Gastrocnemius medialis (tissue), 4 donors: ENCODE measurements at regions not wholly inside any gene's neighbourhood (a gene's known extent, or its start where the extent isn't known, plus 50 kb on each side); places are given as distances from the start of the nearest gene placed in this dataset.

Experiments
- ATAC-seq, 2 donors: fragments of 150-250 bp; one replicate each; pipeline ENCODE4 v1.9.1; 2016
- DNase-seq, 2 donors: peaks; one replicate each; pipeline ENCODE4 v3.0.0-alpha.2; 2019
- H3K27ac ChIP-seq, 4 donors: fragments of 200-600 bp; sonication (generic); 1 replicate in 1 of 4; 2 replicates in 3 of 4; pipeline ENCODE4 v1.5.1; 2016 to 2018; ENCODE audit warnings: mild to moderate bottlenecking in 2 of 4, moderate library complexity in 1 of 4
- H3K27me3 ChIP-seq, 3 donors: fragments of 200-600 bp; sonication (generic) in 2 of 3; 1 replicate in 1 of 3; 2 replicates in 2 of 3; pipeline versions ENCODE4 v1.5.1 to v1.6.0; 2016 to 2019; ENCODE audit warnings: mild to moderate bottlenecking in 1 of 3, moderate library complexity in 1 of 3
- H3K36me3 ChIP-seq, 2 donors: fragments of 200-600 bp; sonication (generic) in 1 of 2; one replicate each; pipeline ENCODE4 v1.5.1; 2017 to 2018
- H3K4me1 ChIP-seq, 2 donors: fragments of 200-600 bp; sonication (generic) in 1 of 2; one replicate each; pipeline ENCODE4 v1.5.1; 2016 to 2017; ENCODE audit warnings: mild to moderate bottlenecking in 2 of 2
- H3K4me3 ChIP-seq, 4 donors: fragments of 200-600 bp; sonication (generic) in 3 of 4; 1 replicate in 1 of 4; 2 replicates in 3 of 4; pipeline ENCODE4 v1.5.1; 2016 to 2019; ENCODE audit warnings: mild to moderate bottlenecking in 2 of 4
- H3K9me3 ChIP-seq, 3 donors: fragments of 200-600 bp; sonication (generic) in 2 of 3; 1 replicate in 1 of 3; 2 replicates in 2 of 3; pipeline ENCODE4 v1.5.1; 2016 to 2019
- CTCF ChIP-seq, 5 experiments: fragments of 450-650 bp in 3 of 5; fragments of 200-600 bp in 2 of 5; sonication (generic) in 2 of 5; IDR thresholded peaks in 4 of 5; conservative IDR thresholded peaks in 1 of 5; 1 replicate in 4 of 5; 2 replicates in 1 of 5; pipeline ENCODE4 v1.5.1; 2016 to 2019; ENCODE audit warnings: antibody characterized with exemption in 5 of 5, mild to moderate bottlenecking in 3 of 5, moderate library complexity in 3 of 5
- POLR2A ChIP-seq, 2 donors: fragments of 450-650 bp; IDR thresholded peaks; one replicate each; pipeline ENCODE4 v1.6.1; 2017; ENCODE audit warnings: antibody characterized with exemption in 2 of 2, mild to moderate bottlenecking in 2 of 2, moderate library complexity in 2 of 2
- in situ Hi-C, 4 donors: fragments of 200-750 bp; cut with MboI; loops; one replicate each; pipeline versions ENCODE4 v1.15.0 to v1.8.0; 2017; ENCODE audit warnings: low sequenced_read_pairs in 4 of 4
- intact Hi-C: fragments of 100-400 bp; cut with DNase I; formaldehyde crosslinking; loops from one replicate; pipeline ENCODE4 v1.15.1; 2023; ENCODE audit warnings: low total_unique reads

GRCh38 chr18:38944446-38945024, 1378.9 kb upstream of the CELF4 start:
- H3K36me3 ChIP-seq, result no peaks in the 10 kb centered on the region
- no peak overlapping the region for H3K4me3 ChIP-seq
- DNase-seq (no peak), ATAC-seq (no peak)
- no peaks in the 10 kb centered on the region for H3K9me3 ChIP-seq
- no peak for TF ChIP-seq CTCF (IDR thresholded peaks at IDR 0.05 in 4 of 5, conservative IDR thresholded peaks at IDR 0.05 in 1 of 5)
- TF ChIP-seq POLR2A (IDR thresholded peaks at IDR 0.05), result no peak
- intact Hi-C loops, result no loop called here
- H3K27me3 ChIP-seq, result no peaks in the 10 kb centered on the region
- no peaks in the 10 kb centered on the region for H3K4me1 ChIP-seq
- no peak overlapping the region for H3K27ac ChIP-seq
- in situ Hi-C loops, result no loop called here

- Histone ChIP-seq H3K4me3 (no peak overlapping the region), H3K4me1 (no peaks in the 10 kb centered on the region), H3K27ac (no peak overlapping the region), H3K36me3 (no peaks in the 10 kb centered on the region), H3K27me3 (no peaks in the 10 kb centered on the region), H3K9me3 (no peaks in the 10 kb centered on the region)
- in situ Hi-C loops, result no loop called here
- DNase-seq (no peak), ATAC-seq (no peak)
- intact Hi-C loops, result no loop called here
- TF ChIP-seq POLR2A (IDR thresholded peaks at IDR 0.05) (no peak), CTCF (IDR thresholded peaks at IDR 0.05 in 4 of 5, conservative IDR thresholded peaks at IDR 0.05 in 1 of 5) (no peak)
Observed at GRCh38 chr18:38941711-38942561, 1376.3 kb upstream of the CELF4 start.

GRCh38 chr18:38940863-38941531, 1375.4 kb upstream of the CELF4 start:
- in situ Hi-C loops, result no loop called here
- DNase-seq, result no peak

GRCh38 chr18:38940475-38940862, 1374.9 kb upstream of the CELF4 start:
- ATAC-seq (no peak), DNase-seq (no peak)
- no peak for TF ChIP-seq POLR2A (IDR thresholded peaks at IDR 0.05)
- TF ChIP-seq CTCF (IDR thresholded peaks at IDR 0.05 in 4 of 5, conservative IDR thresholded peaks at IDR 0.05 in 1 of 5), result no peak
- in situ Hi-C loops, result no loop called here
- intact Hi-C loops, result no loop called here
- no peak overlapping the region for H3K27ac ChIP-seq
- H3K9me3 ChIP-seq, result no peaks in the 10 kb centered on the region
- H3K4me1 ChIP-seq, result no peaks in the 10 kb centered on the region
- H3K4me3 ChIP-seq, result no peak overlapping the region
- H3K27me3 ChIP-seq, result no peaks in the 10 kb centered on the region
- no peaks in the 10 kb centered on the region for H3K36me3 ChIP-seq

More at GRCh38 chr18:38940863-38941531, 1375.4 kb upstream of the CELF4 start:
- Histone ChIP-seq H3K27me3 (no peaks in the 10 kb centered on the region), H3K4me3 (no peak overlapping the region), H3K9me3 (no peaks in the 10 kb centered on the region), H3K4me1 (no peaks in the 10 kb centered on the region), H3K36me3 (no peaks in the 10 kb centered on the region), H3K27ac (no peak overlapping the region)
- ATAC-seq, result no peak
- no peak for TF ChIP-seq CTCF (IDR thresholded peaks at IDR 0.05 in 4 of 5, conservative IDR thresholded peaks at IDR 0.05 in 1 of 5)
- no peak for TF ChIP-seq POLR2A (IDR thresholded peaks at IDR 0.05)
- intact Hi-C loops, result no loop called here
